ENCODE measurements at regions not wholly inside any gene's neighbourhood (a gene's known extent, or its start where the extent isn't known, plus 50 kb on each side); places are given as distances from the start of the nearest gene placed in this dataset.

DNA sequence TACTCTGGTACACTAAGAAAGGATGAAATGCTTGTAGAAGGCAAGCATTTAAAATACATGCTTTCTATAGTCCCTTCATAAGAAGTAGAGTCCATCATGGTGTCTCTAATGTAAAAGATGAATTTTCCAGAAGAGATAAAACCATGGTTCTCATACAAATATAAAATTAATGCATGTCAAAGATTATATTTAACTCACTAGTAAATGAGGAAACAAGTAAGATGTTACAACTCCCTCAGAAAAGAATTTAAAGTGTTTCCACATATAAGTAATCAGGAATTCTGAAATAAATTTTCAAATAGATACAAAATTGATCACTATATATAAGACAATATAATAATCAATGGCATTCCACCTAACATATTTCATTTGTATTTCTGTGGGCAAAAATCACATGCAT lies 570.3 kb upstream of the CCDC54 start:
- TF ChIP-seq, protein P1, sequence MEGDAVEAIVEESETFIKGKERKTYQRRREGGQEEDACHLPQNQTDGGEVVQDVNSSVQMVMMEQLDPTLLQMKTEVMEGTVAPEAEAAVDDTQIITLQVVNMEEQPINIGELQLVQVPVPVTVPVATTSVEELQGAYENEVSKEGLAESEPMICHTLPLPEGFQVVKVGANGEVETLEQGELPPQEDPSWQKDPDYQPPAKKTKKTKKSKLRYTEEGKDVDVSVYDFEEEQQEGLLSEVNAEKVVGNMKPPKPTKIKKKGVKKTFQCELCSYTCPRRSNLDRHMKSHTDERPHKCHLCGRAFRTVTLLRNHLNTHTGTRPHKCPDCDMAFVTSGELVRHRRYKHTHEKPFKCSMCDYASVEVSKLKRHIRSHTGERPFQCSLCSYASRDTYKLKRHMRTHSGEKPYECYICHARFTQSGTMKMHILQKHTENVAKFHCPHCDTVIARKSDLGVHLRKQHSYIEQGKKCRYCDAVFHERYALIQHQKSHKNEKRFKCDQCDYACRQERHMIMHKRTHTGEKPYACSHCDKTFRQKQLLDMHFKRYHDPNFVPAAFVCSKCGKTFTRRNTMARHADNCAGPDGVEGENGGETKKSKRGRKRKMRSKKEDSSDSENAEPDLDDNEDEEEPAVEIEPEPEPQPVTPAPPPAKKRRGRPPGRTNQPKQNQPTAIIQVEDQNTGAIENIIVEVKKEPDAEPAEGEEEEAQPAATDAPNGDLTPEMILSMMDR (IDR thresholded peaks at IDR 0.05; ENCODE audit: low read length): no peak
- TF ChIP-seq EZH2 (IDR thresholded peaks at IDR 0.05; ENCODE audit: borderline replicate concordance, low read length): no peak

Measured in OCI-LY1 (cell line).